GM21529 (cell line): ENCODE measurements at regions not wholly inside any gene's neighbourhood (a gene's known extent, or its start where the extent isn't known, plus 50 kb on each side); places are given as distances from the start of the nearest gene placed in this dataset.

Experiments
- ATAC-seq: cut with Tn5 transposase; IDR thresholded peaks from one replicate; pipeline ENCODE4 v1.9.1; 2021; ENCODE audit not compliant: unreplicated experiment

DNA sequence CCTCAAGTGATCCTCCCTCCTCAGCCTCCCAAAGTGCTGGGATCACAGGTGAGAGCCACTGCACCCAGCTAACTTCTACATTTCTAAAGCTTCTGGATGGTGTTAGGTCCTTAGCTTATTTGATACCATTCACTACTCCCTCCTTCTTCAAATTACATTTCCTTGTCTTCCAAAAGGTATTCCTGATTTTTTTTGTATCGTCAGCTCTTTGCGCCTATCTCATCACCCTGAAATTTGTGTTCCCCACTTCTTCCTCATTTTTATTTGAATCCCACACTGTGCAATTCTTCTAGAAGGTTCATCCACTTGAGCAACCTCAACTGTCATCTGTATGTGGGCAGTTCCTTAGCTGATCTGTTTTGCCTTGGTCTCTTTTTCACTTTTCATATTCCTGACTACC lies 241.8 kb upstream of the RGS6 start:
- ATAC-seq: no peak

GRCh38 chr14:71692496-71692895 lies 239.7 kb upstream of the RGS6 start:
- no peak for ATAC-seq

DNA sequence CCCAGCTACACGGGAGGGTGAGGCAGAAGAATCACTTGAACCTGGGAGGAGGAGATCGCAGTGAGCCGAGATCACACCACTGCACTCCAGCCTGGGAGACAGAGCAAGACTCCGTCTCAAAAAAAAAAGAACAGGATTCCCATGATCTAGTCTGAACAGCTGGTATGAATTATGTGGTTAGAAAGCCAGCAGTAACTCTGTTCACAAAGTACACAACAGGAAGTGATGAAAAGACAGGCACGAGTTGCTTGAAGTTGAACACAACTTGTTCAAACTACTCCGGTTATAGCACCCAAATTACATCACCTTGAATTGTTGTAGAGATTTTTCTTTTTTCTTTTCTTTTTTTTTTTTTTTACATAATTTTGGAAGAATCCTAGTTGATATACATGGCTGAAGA lies 238.8 kb upstream of the RGS6 start:
- ATAC-seq: no peak

DNA sequence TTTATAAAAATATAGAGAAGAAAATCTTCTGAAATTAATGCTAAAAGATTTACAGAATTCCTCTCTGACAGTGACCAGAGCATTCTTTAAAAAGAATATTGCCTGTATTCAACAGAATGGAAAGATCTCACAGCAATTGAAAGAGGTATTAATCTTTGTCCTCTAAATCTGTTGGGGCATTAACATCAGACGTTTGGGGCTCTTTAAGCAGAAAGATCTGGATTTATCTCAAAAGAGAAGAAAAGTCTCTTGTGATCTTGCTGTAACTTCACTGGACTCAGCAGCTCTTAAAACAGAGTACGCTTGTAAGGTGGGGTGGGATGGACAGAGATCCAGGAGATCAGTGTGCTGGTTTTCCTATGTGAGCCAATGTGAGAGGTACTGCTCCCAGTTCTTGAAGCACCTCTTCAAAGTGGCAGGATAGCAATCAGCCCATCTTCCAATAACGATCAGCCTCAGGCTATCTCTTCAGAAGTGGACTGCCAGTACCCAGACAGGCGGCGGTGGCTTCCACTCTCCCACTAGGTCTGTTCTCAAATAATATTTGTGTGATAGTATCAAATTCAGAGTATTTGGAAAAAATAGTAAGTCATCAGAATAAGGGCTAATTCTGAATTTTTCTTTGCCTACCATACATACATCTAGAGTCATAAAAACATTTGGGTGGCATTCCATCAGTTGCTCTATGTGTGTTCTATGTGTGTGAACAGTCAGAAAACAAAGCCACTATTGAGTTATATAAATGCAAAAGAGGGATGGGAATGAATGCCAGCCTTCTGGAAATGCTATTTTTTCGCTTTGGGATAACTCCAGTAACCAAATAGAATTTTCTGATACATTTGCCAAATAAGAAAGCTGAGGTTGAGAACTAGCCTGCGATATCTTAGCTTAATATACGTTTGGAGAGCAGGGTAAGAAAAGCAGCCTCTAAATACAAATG lies 237.4 kb upstream of the RGS6 start:
- ATAC-seq: no peak

DNA sequence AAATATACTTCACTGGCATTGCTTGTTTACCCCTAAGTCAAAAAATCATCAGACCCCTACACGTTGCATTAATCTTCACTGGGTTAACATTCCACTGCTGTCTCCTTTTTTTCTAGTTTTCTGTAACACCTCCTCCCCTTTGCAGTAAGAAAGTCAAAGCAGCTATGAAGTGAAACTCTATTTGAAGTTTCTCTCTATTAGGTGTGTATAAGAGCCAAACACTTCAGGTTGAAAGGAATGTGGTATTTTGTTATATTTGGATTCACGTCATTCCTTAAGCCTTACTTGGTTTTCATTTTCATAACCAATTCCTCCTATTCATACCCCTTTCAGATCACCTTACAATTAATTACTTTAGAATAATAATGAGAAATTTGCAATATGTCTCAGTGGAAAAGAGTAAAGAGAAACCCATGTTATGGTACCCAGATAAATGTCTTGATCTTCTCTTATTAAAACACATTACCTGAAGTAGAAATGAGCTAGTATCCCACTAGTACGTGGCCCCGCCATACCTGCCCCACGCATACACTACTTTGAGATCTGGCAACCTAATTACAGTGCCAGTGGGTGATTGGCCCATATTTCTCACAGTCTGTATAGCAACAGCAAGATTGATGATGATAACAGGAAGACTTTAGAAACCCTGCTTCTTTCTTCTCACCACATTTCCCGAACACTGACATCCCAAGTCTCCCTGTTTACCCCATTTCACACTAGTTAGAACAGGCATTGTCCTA lies 236.4 kb upstream of the RGS6 start:
- no peak for ATAC-seq

GRCh38 chr14:71698027-71698426 lies 234.2 kb upstream of the RGS6 start:
- no peak for ATAC-seq

- no peak for ATAC-seq
These were observed 233.6 kb upstream of the RGS6 start for GRCh38 chr14:71698673-71699072.

DNA sequence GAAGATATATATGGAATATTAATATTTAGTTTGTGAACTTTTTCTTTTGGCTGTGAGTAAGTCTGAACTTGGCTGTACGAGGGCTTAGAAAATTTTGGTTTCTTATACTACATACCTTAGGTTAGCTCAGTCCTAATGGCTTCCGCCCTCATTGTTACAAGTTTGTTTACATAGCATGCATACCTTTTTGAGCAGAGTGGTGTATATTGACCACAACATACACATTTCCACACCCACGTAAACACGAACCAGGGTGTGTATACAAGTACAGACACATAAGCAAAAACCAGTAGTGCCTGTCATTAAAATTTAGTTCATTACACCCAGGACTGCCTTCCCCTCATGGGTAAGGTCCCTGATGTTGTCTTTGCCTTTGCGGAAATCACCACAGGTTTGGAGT lies 230.2 kb upstream of the RGS6 start:
- no peak for ATAC-seq

- ATAC-seq: no peak
These were observed 229.4 kb upstream of the RGS6 start for GRCh38 chr14:71702786-71703185.

DNA sequence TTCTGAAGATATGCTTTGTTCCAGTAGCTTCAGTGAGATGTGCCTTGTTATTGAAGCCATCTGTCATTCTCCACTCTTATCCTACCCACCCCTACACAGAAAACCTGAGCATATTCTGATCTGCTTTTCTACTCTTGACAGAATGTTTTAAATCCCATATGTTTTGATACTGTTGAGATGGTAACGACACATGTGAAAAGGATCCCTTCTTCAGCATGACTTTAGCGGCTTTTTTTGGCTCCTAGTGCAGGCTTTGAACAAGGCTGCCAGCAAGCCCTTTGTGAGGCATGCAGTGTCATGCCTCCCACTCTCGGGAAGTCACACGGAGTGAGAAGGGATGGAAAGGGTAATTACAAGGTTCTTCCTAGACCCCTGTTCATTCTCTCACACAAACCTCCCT lies 228.8 kb upstream of the RGS6 start:
- no peak for ATAC-seq

DNA sequence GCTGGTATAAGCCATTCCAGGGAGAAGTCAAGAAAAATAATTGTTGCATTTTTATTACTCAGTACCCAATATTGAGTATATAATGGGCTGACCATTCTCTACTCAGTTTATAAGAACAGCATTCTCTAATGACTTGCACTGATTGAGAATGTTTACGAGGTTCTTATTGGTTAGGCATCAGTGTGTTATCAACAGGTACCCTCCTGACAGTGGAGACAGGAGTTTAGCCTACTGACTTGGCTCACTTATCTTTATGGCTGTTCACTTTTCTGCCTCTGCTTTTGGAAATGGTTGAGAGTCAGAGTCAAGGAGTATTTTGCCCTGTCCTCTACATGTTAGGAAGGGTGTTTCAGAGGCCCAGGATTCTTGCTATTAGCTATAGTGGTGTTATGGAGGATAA lies 228.0 kb upstream of the RGS6 start:
- no peak for ATAC-seq

DNA sequence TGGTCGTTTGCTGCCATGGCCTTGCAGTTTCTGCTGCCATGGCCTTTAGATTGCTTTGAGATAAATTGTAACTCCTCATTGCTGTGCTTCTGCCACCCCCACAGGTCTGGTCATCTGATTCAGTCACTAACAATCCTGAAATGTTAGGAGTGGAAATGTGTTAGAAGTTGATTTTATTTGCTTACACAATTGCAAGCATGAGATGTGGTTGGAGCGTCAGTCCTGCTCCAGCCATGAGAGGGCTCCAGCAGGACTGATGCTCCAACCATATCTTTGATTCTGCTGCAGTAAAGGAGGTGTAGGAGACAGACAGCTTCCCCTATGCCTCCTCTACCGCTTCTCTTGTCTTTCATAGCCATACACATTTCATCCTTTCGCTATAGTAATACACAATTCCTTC lies 226.8 kb upstream of the RGS6 start:
- ATAC-seq: no peak

DNA sequence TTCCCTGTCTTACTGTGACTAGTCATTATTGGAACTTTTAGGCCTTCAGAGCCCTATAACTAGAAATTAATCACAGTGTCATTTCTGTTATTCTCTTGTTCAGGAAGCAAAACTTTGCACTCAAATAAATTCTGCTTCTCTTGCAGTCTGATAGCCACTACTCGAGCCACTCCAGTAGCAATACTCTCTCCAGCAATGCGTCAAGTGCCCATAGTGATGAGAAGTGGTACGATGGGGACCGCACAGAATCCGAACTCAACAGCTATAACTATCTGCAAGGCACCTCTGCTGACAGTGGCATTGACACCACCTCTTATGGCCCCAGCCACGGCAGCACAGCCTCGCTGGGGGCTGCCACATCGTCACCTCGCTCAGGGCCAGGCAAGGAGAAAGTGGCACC lies 223.2 kb upstream of the RGS6 start:
- no peak for ATAC-seq

DNA sequence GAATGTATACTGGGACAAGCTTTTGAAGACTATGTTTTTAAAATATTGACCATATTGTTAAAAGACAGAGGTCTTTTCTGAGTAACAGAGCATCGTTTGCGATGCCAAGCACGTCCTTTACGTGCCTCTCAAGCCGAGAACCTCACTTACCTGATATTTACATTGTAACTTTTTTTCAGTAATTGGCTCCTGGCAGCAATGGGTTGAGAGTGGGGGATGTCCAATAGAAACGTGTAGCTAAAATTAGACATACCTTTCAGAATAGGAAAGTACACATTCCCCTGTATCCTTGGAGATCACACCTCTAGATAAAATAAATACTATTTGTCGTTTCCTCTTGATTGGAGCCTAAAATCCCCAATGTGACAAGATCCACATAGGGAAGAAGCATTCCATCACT lies 222.2 kb upstream of the RGS6 start:
- no peak for ATAC-seq

GRCh38 chr14:71711125-71711524 lies 221.1 kb upstream of the RGS6 start:
- no peak for ATAC-seq

DNA sequence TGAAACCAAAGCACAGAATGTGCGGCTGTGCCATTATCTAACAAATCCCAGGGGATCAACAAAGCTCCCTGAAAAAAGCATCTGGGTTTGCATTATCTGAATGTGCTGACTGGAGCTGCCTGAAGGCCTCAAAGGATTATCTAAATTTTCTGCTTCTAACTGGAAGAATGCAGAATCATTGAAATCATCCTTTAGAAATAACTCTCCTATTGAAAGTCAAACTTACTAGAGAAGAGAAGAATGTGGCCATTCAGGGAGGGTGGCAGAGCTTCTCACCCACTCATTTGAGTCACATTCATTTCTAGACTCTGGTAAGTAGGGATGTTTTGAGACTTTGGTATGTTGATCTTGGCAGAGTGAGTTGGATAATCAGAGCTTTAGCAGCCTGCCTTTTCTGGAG lies 220.6 kb upstream of the RGS6 start:
- no peak for ATAC-seq

DNA sequence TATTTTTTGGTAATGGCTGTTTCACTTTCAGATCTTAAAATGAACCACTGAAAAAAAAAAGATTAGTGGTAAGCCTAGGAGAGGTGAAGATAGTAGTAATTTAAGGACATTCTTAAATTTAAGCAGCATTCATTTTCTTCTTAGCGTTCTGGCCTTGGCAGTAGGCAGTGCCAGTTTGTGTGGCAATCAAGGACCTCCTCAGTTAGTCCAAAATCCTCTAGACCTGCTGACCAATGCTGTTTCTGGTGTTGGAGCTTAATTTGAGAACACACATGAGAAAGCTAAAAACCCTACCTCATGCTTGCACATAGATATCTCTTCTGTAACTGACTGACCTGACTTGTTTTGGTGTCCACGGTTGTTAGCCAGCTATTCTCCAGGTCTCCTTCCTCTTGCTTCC lies 219.8 kb upstream of the RGS6 start:
- no peak for ATAC-seq

DNA sequence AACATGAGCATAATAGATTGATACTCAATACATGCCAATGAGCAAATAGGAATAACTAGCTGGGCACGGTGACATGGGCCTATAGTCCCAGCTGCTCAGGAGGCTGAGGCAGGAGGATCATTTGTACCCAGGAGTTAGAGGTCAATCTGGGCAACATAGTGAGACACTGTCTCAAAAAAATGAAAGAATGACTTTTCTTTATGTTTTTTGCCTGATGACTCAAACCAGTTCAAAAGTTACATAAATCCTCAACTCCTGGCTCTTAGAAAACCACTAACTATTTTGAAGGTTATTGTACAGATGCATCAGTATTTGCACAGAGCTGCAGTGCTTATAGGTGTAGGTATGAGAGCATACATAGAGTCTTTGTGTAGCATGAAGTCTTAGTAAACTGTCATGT lies 219.2 kb upstream of the RGS6 start:
- ATAC-seq: no peak

- no peak for ATAC-seq
These were observed 218.8 kb upstream of the RGS6 start for GRCh38 chr14:71713451-71713850.

DNA sequence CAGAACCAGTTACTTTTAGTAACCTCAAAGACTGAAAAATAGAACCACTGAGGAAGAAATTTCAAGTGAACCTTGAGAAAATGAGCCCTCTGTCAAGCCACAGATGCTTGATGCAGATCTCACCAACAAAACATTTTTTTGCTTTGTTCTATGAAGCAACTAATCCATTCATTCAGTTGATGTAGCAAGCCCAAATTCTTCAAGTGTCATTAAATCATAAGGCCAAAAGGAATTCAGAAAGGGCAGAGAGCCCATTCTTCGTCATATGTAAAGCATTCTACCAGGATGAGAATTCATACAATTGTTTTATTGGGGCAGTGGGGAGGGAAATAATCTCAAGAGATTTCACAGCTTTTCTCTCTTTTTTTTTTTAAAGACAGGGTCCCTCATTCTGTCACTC lies 218.0 kb upstream of the RGS6 start:
- ATAC-seq: no peak

GRCh38 chr14:71716041-71716772 lies 216.0 kb upstream of the RGS6 start:
- no peak for ATAC-seq
